Posterior cingulate gyrus (tissue), 11 donors: ENCODE measurements at regions not wholly inside any gene's neighbourhood (a gene's known extent, or its start where the extent isn't known, plus 50 kb on each side); places are given as distances from the start of the nearest gene placed in this dataset.

Experiments
- DNase-seq, 10 donors: peaks; one replicate each; pipeline versions ENCODE4 v3.0.0 to v3.0.0-alpha.2; 2020 to 2021; ENCODE audit warnings: mixed read lengths in 3 of 10
- intact Hi-C: fragments of 100-400 bp; cut with DNase I; formaldehyde crosslinking; loops from one replicate; pipeline ENCODE4 v1.15.1; 2023

GRCh38 chr4:156255230-156256007 is 301.8 kb upstream of the CTSO start:
- DNase-seq, result no peak
- intact Hi-C loops, result no loop called here

- DNase-seq, result no peak
- intact Hi-C loops, result no loop called here
These were observed 298.8 kb upstream of the CTSO start for GRCh38 chr4:156252358-156252921.

GRCh38 chr4:156251373-156252065 is 297.9 kb upstream of the CTSO start:
- intact Hi-C loops, result no loop called here
- DNase-seq, result no peak

- intact Hi-C loops, result no loop called here
- no peak for DNase-seq
These were observed 295.3 kb upstream of the CTSO start for GRCh38 chr4:156248917-156249316.

- intact Hi-C loops, result no loop called here
- no peak for DNase-seq
These were observed 293.8 kb upstream of the CTSO start for GRCh38 chr4:156247470-156247869.

- intact Hi-C loops, result no loop called here
- DNase-seq, result no peak
These were observed 289.3 kb upstream of the CTSO start for GRCh38 chr4:156243015-156243414.

GRCh38 chr4:156242390-156242789 is 288.7 kb upstream of the CTSO start:
- DNase-seq, result no peak
- intact Hi-C loops, result no loop called here

GRCh38 chr4:156241896-156242295 is 288.2 kb upstream of the CTSO start:
- no peak for DNase-seq
- intact Hi-C loops, result no loop called here

- no peak for DNase-seq
- intact Hi-C loops, result no loop called here
These were observed 284.5 kb upstream of the CTSO start for GRCh38 chr4:156238171-156238570.

- intact Hi-C loops, result no loop called here
- no peak for DNase-seq
These were observed 283.6 kb upstream of the CTSO start for GRCh38 chr4:156237231-156237630.

- DNase-seq, result no peak
- intact Hi-C loops, result no loop called here
These were observed 276.5 kb upstream of the CTSO start for GRCh38 chr4:156230176-156230575.

GRCh38 chr4:156228676-156229075 is 275.0 kb upstream of the CTSO start:
- no peak for DNase-seq
- intact Hi-C loops, result no loop called here

- DNase-seq, result no peak
- intact Hi-C loops, result no loop called here
These were observed 273.7 kb upstream of the CTSO start for GRCh38 chr4:156227321-156227720.

- intact Hi-C loops, result no loop called here
- DNase-seq, result no peak
These were observed 270.3 kb upstream of the CTSO start for GRCh38 chr4:156223985-156224384.

- intact Hi-C loops, result no loop called here
- no peak for DNase-seq
These were observed 263.6 kb upstream of the CTSO start for GRCh38 chr4:156217236-156217635.

GRCh38 chr4:156201050-156201449 is 247.4 kb upstream of the CTSO start:
- intact Hi-C loops, result no loop called here
- no peak for DNase-seq

- peak in 3 of 10 donors; percentile 59 to 74 (median 60) for DNase-seq
- intact Hi-C loops, result no loop called here
These were observed 244.8 kb upstream of the CTSO start for GRCh38 chr4:156198511-156198910.

- intact Hi-C loops, result no loop called here
- DNase-seq, result peak in 4 of 10 donors; percentile 2 to 83 (median 56)
These were observed 243.6 kb upstream of the CTSO start for GRCh38 chr4:156197216-156197615.

- intact Hi-C loops, result no loop called here
- DNase-seq, result peak in 2 of 10 donors; percentile 32 to 63
These were observed 243.1 kb upstream of the CTSO start for GRCh38 chr4:156196722-156197121.

GRCh38 chr4:156195914-156196313 is 242.2 kb upstream of the CTSO start:
- DNase-seq, result no peak
- intact Hi-C loops, result no loop called here

GRCh38 chr4:156194896-156195295 is 241.2 kb upstream of the CTSO start:
- intact Hi-C loops, result no loop called here
- peak in 1 of 10 donors; percentile 18 for DNase-seq

GRCh38 chr4:156193800-156194199 is 240.1 kb upstream of the CTSO start:
- intact Hi-C loops, result no loop called here
- peak in 8 of 10 donors; percentile 33 to 89 (median 56) for DNase-seq
